ENCODE measurements at regions not wholly inside any gene's neighbourhood (a gene's known extent, or its start where the extent isn't known, plus 50 kb on each side); places are given as distances from the start of the nearest gene placed in this dataset.

DNA sequence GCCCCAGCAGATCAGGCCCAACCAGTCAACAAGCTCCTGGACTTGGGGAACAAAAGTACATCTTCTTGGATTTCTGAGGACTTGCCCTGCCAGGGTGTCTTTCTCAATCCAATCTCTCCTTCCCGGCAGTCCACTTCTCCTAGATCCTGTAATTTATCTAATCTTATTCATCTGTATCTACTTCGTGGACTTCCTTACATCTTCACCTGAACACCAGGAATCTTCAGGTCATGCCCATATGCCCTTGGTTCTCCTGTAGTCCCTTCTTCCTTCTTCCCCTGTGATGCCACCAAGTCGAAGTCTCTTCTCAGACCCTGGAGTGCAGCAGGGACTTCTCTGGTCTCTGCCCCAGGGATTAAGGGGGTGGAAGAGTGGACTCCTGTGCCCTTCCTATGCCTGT, 100.3 kb downstream of the ZNF280B start:
- Histone ChIP-seq H3K4me1 (no peaks in the 10 kb centered on the region), H3K4me3 (no peak overlapping the region), H3K36me3 (no peaks in the 10 kb centered on the region), H3K9me3 (no peaks in the 10 kb centered on the region), H3K27ac (no peak overlapping the region), H3K27me3 (no peaks in the 10 kb centered on the region)
- TF ChIP-seq POLR2A (IDR thresholded peaks at IDR 0.05) (no peak), POLR2AphosphoS5 (IDR thresholded peaks at IDR 0.05) (no peak)
- TF ChIP-seq, protein P1, sequence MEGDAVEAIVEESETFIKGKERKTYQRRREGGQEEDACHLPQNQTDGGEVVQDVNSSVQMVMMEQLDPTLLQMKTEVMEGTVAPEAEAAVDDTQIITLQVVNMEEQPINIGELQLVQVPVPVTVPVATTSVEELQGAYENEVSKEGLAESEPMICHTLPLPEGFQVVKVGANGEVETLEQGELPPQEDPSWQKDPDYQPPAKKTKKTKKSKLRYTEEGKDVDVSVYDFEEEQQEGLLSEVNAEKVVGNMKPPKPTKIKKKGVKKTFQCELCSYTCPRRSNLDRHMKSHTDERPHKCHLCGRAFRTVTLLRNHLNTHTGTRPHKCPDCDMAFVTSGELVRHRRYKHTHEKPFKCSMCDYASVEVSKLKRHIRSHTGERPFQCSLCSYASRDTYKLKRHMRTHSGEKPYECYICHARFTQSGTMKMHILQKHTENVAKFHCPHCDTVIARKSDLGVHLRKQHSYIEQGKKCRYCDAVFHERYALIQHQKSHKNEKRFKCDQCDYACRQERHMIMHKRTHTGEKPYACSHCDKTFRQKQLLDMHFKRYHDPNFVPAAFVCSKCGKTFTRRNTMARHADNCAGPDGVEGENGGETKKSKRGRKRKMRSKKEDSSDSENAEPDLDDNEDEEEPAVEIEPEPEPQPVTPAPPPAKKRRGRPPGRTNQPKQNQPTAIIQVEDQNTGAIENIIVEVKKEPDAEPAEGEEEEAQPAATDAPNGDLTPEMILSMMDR (IDR thresholded peaks at IDR 0.05): no peak
- no peak for DNase-seq (ENCODE audit: low spot score in 2 of 2)
- intact Hi-C loops (cut with DNase I; ENCODE audit: low total_unique reads): no loop called here

DNA sequence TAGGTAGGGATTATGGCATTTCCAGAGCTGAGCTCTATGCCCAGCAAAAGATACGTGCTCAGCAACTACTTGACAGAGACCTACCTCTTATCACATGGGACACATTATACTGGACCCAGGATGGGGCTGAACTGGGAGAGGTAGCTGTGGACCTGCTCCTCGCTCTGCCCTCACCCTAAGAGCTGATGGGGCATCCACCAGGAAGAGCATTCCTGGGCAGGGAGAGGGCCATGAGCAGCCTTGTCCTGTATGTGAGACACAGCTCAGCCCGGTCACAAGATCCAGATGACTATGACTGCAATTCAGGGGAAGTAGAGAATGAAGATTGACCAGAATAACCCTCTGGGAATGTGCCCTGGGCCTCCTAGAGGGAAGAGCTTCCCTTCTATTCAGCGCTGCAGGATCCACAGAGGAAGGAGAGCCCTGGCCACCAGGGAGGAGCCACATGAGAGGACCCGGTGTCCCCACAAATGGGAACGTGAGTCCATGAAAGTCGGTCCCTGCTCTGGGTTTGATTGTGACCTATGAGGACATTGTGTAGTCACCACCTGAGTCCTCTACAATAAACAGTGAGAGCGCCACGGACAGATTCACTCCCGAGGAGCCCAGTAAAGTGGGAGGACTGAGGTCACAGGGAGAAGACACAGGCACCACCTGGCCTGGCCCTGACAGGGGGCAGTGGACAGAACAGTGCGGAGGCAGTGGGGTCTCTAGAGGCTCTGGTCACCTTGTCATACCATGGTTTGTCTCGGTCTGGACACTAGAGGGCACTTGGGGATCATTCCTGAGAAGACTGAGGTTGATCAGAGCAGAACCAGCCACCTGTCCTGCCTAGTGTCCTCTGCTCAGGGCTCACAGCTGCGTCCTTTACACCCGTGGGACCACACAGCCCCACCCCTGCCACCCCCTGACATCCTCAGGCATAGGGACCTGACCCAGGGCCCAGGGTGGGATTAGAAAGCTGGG, 99.5 kb downstream of the ZNF280B start:
- Histone ChIP-seq H3K36me3 (no peaks in the 10 kb centered on the region), H3K27me3 (no peaks in the 10 kb centered on the region), H3K4me3 (no peak overlapping the region), H3K27ac (no peak overlapping the region), H3K4me1 (no peaks in the 10 kb centered on the region), H3K9me3 (no peaks in the 10 kb centered on the region)
- TF ChIP-seq, protein P1 (IDR thresholded peaks at IDR 0.05): peak in 2 of 3 donors; percentile 14 to 25
- no peak for TF ChIP-seq POLR2A (IDR thresholded peaks at IDR 0.05)
- DNase-seq (ENCODE audit: low spot score in 2 of 2): no peak
- intact Hi-C loops (cut with DNase I; ENCODE audit: low total_unique reads): no loop called here

DNA sequence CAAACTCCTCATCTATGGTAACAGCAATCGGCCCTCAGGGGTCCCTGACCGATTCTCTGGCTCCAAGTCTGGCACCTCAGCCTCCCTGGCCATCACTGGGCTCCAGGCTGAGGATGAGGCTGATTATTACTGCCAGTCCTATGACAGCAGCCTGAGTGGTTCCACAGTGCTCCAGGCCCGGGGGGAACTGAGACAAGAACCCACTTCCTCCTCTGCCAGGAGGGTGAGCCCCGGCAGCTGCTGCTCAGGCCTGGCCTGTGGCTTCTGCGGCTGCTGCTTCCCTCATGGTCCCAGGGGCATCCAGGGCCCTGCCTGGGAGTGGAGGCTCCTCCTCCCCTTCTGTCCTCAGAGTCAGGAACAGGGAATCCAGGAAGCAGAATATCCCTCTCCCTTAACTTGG, 98.4 kb downstream of the ZNF280B start:
- TF ChIP-seq, protein P1 (IDR thresholded peaks at IDR 0.05): no peak
- TF ChIP-seq POLR2A (IDR thresholded peaks at IDR 0.05): no peak
- no peak for TF ChIP-seq POLR2AphosphoS5 (IDR thresholded peaks at IDR 0.05)
- Histone ChIP-seq H3K4me3 (no peak overlapping the region), H3K4me1 (no peaks in the 10 kb centered on the region), H3K9me3 (no peaks in the 10 kb centered on the region), H3K27ac (no peak overlapping the region), H3K36me3 (no peaks in the 10 kb centered on the region), H3K27me3 (no peaks in the 10 kb centered on the region)
- no peak for DNase-seq (ENCODE audit: low spot score in 2 of 2)
- intact Hi-C loops (cut with DNase I; ENCODE audit: low total_unique reads): loop anchor here (5.0 kb wide), 1 partner anchor 418 kb away; no protein-coding TSS in a partner anchor

DNA sequence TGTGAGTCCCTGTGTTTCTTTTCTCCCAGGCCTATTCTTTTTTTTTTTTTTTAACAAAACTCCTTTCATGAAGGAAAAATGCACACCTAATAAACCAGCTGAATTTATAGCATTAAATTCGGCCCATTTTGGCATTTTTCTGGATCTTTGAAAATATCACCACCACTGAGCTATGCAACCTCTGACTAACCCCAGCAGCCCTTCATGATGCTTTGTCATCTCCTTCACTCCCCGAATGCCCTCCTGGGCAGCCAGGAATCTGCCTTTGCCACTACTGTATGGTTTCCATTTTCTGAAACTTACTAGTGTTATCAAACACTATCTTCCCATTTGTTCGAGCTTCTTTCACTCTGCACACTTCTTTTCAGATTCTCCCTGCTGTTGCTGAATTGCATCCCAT, 97.9 kb downstream of the ZNF280B start:
- Histone ChIP-seq H3K4me1 (no peaks in the 10 kb centered on the region), H3K4me3 (no peak overlapping the region), H3K27ac (no peak overlapping the region), H3K36me3 (no peaks in the 10 kb centered on the region), H3K9me3 (no peaks in the 10 kb centered on the region), H3K27me3 (no peaks in the 10 kb centered on the region)
- TF ChIP-seq POLR2AphosphoS5 (IDR thresholded peaks at IDR 0.05) (no peak), POLR2A (IDR thresholded peaks at IDR 0.05) (no peak)
- TF ChIP-seq, protein P1 (IDR thresholded peaks at IDR 0.05): no peak
- DNase-seq (ENCODE audit: low spot score in 2 of 2): no peak
- intact Hi-C loops (cut with DNase I; ENCODE audit: low total_unique reads): loop anchor here (5.0 kb wide), 1 partner anchor 418 kb away; no protein-coding TSS in a partner anchor

DNA sequence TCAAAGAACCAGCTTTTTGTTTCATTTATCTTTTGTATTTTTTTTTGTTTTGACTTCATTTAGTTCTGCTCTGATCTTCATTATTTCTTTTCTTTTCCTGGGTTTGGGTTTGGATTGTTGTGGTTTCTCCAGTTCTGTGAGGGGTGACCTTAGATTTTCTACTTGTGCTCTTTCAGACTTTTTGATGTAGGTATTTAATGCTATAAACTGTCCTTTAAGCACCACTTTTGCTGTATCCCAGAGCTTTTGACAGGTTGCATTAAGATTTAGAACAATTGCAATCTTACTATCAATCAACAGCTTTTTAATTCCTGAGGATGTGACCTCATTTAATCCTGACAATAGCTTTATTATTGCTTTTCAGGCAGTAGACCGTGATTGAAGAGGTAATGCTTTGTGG, 94.3 kb downstream of the ZNF280B start:
- Histone ChIP-seq H3K36me3 (no peaks in the 10 kb centered on the region), H3K4me3 (no peak overlapping the region), H3K9me3 (no peaks in the 10 kb centered on the region), H3K27ac (no peak overlapping the region), H3K4me1 (no peaks in the 10 kb centered on the region), H3K27me3 (no peaks in the 10 kb centered on the region)
- TF ChIP-seq POLR2A (IDR thresholded peaks at IDR 0.05) (no peak), POLR2AphosphoS5 (IDR thresholded peaks at IDR 0.05) (no peak)
- TF ChIP-seq, protein P1 (IDR thresholded peaks at IDR 0.05): no peak
- DNase-seq (ENCODE audit: low spot score in 2 of 2): no peak
- intact Hi-C loops (cut with DNase I; ENCODE audit: low total_unique reads): loop anchor here (5.0 kb wide), 1 partner anchor 422 kb away; no protein-coding TSS in a partner anchor

All from breast epithelium (tissue), 4 donors.